Endothelial cell of umbilical vein (primary cell): ENCODE measurements at regions not wholly inside any gene's neighbourhood (a gene's known extent, or its start where the extent isn't known, plus 50 kb on each side); places are given as distances from the start of the nearest gene placed in this dataset.

ENCODE experiments used
- BruUV-seq: library from RNA; stranded (reverse); fragments of 400-500 nt; replicated peaks from 2 replicates; lab custom pipeline; 2021; lab: Mats Ljungman, UMichigan
- CTCF ChIA-PET: fragments of 300-600, 350-600 bp; sonication (Branson Sonifier 250); formaldehyde crosslinking; loops from one replicate; lab custom pipeline; 2021; ENCODE audit warnings: antibody characterized with exemption, inconsistent platforms; lab: Charles Lee
- POLR2A ChIA-PET: fragments of 300-600, 350-600 bp; sonication (Branson Sonifier 250); formaldehyde crosslinking; loops from one replicate; lab custom pipeline; 2021; ENCODE audit warnings: antibody characterized with exemption, inconsistent platforms; lab: Charles Lee
- DNase-seq: peaks from one replicate; pipeline ENCODE4 v3.0.0-alpha.2; 2011; ENCODE audit warnings: low read depth, low spot score
- FAIRE-seq: peaks from 2 replicates; lab custom pipeline; 2011; peaks lifted over from hg19 to GRCh38; lab: Jason Lieb, UNC
- H2AFZ ChIP-seq: 2 replicates; pipeline ENCODE4 v1.6.0; 2012; ENCODE audit warnings: low read depth, low read length, control low read depth, inconsistent platforms
- H3K27ac ChIP-seq: 2 replicates; pipeline ENCODE4 v1.5.1; 2011; ENCODE audit warnings: low read depth, mild to moderate bottlenecking, control low read depth, low read length, moderate library complexity; ENCODE audit not compliant: insufficient read depth
- H3K27me3 ChIP-seq, 2 experiments: 2 replicates each; pipeline versions ENCODE4 v1.6.0 to v1.6.1; 2011; ENCODE audit warnings: low read length in 2 of 2, mixed read lengths in 1 of 2; ENCODE audit not compliant: control insufficient read depth in 2 of 2, insufficient read depth in 2 of 2
- H3K36me3 ChIP-seq, 2 experiments: 2 replicates in 1 of 2; 3 replicates in 1 of 2; pipeline ENCODE4 v1.5.1; 2011; ENCODE audit warnings: low read length in 2 of 2, mild to moderate bottlenecking in 1 of 2, moderate library complexity in 1 of 2; ENCODE audit not compliant: control insufficient read depth in 2 of 2, insufficient read depth in 2 of 2; ENCODE audit errors: extremely low read depth in 1 of 2
- H3K4me1 ChIP-seq: 3 replicates; pipeline ENCODE4 v1.5.1; 2011; ENCODE audit warnings: mild to moderate bottlenecking, low read length; ENCODE audit not compliant: control insufficient read depth, insufficient read depth; ENCODE audit errors: extremely low read depth
- H3K4me2 ChIP-seq: 2 replicates; pipeline ENCODE4 v1.6.1; 2011; ENCODE audit warnings: low read length, control low read depth, mixed read lengths; ENCODE audit not compliant: insufficient read depth
- H3K4me3 ChIP-seq, 3 experiments: fragments of 200-600 bp in 1 of 3; sonication (generic), shearing (Covaris generic) in 1 of 3; replicated peaks in 1 of 3; 2 replicates each; pipeline ENCODE4 v1.5.1; 2011 to 2016; ENCODE audit warnings: control low read depth in 3 of 3, low read length in 3 of 3, mild to moderate bottlenecking in 2 of 3, inconsistent platforms in 1 of 3, low read depth in 1 of 3, moderate library complexity in 1 of 3; ENCODE audit not compliant: insufficient read depth in 1 of 3
- H3K79me2 ChIP-seq: 2 replicates; pipeline ENCODE4 v1.6.0; 2012; ENCODE audit warnings: low read length, inconsistent platforms; ENCODE audit not compliant: control insufficient read depth, insufficient read depth
- H3K9ac ChIP-seq: replicated peaks from 2 replicates; pipeline ENCODE3; 2011; ENCODE audit warnings: low read length, control low read depth; ENCODE audit not compliant: insufficient read depth; ENCODE audit errors: extremely low read depth
- H3K9me1 ChIP-seq: replicated peaks from 3 replicates; pipeline ENCODE4 v1.6.0; 2011; ENCODE audit warnings: mild to moderate bottlenecking, low read length; ENCODE audit not compliant: control insufficient read depth, insufficient read depth; ENCODE audit errors: extremely low read depth
- H3K9me3 ChIP-seq: replicated peaks from 2 replicates; pipeline ENCODE4 v1.5.1; 2012; ENCODE audit warnings: low read length, inconsistent platforms; ENCODE audit not compliant: control insufficient read depth, insufficient read depth
- H4K20me1 ChIP-seq: replicated peaks from 2 replicates; pipeline ENCODE3; 2011; ENCODE audit warnings: mild to moderate bottlenecking, low read length; ENCODE audit not compliant: control insufficient read depth, insufficient read depth; ENCODE audit errors: extremely low read depth
- EZH2 ChIP-seq: IDR thresholded peaks from 2 replicates; pipeline ENCODE4 v1.6.1; 2012; ENCODE audit warnings: borderline replicate concordance, low read depth, mild to moderate bottlenecking, moderate library complexity, low read length, inconsistent platforms; ENCODE audit not compliant: severe bottlenecking
- FOS ChIP-seq: IDR thresholded peaks from 2 replicates; pipeline ENCODE4 v1.6.1; 2011; ENCODE audit warnings: mild to moderate bottlenecking, low read length, moderate library complexity, borderline replicate concordance; ENCODE audit not compliant: insufficient read depth
- GATA2 ChIP-seq: IDR thresholded peaks from 2 replicates; pipeline ENCODE4 v1.7.0; 2011; ENCODE audit warnings: low read depth, mild to moderate bottlenecking, moderate library complexity, mixed read lengths, low read length; ENCODE audit not compliant: insufficient read length, insufficient read depth
- JUN ChIP-seq: IDR thresholded peaks from 2 replicates; pipeline ENCODE4 v1.6.1; 2011; ENCODE audit warnings: borderline replicate concordance, low read depth; ENCODE audit not compliant: insufficient read length, insufficient read depth
- MYC ChIP-seq: IDR thresholded peaks from one replicate; pipeline ENCODE4 v1.6.1; 2011; ENCODE audit warnings: mild to moderate bottlenecking, low read depth, low read length
- POLR2A ChIP-seq: IDR thresholded peaks from 2 replicates; pipeline ENCODE4 v1.6.1; 2012; ENCODE audit warnings: low read depth, mild to moderate bottlenecking, control low read depth, low read length
- POLR2AphosphoS5 ChIP-seq: IDR thresholded peaks from 2 replicates; pipeline ENCODE4 v1.6.1; 2012; ENCODE audit warnings: low read depth, mild to moderate bottlenecking, control low read depth, low read length, moderate library complexity; ENCODE audit not compliant: insufficient read depth
- dilution Hi-C: fragments of 300-500 bp; cut with MboI; formaldehyde crosslinking; loops from one replicate; pipeline ENCODE4 v1.15.0; 2019; ENCODE audit warnings: low sequenced_read_pairs; ENCODE audit not compliant: extremely low pct_ligation_motif_present
- intact Hi-C: fragments of 100-400 bp; cut with micrococcal nuclease; formaldehyde crosslinking; loops from one replicate; pipeline ENCODE4 v1.10.0; 2022
- TF ChIP-seq, protein P1 (sequence below): IDR thresholded peaks from 2 replicates; pipeline ENCODE4 v1.6.1; 2011; ENCODE audit not compliant: insufficient read depth, insufficient read length
- TF ChIP-seq, protein P2 (sequence below), 2 donors: IDR thresholded peaks; 1 replicate in 1 of 2; 2 replicates in 1 of 2; pipeline ENCODE4 v1.5.1; 2011; ENCODE audit warnings: low read length in 2 of 2, mild to moderate bottlenecking in 2 of 2, moderate library complexity in 2 of 2, control low read depth in 1 of 2, inconsistent platforms in 1 of 2, low read depth in 1 of 2; ENCODE audit not compliant: insufficient read depth in 1 of 2; ENCODE audit errors: extremely low read depth in 1 of 2

DNA sequence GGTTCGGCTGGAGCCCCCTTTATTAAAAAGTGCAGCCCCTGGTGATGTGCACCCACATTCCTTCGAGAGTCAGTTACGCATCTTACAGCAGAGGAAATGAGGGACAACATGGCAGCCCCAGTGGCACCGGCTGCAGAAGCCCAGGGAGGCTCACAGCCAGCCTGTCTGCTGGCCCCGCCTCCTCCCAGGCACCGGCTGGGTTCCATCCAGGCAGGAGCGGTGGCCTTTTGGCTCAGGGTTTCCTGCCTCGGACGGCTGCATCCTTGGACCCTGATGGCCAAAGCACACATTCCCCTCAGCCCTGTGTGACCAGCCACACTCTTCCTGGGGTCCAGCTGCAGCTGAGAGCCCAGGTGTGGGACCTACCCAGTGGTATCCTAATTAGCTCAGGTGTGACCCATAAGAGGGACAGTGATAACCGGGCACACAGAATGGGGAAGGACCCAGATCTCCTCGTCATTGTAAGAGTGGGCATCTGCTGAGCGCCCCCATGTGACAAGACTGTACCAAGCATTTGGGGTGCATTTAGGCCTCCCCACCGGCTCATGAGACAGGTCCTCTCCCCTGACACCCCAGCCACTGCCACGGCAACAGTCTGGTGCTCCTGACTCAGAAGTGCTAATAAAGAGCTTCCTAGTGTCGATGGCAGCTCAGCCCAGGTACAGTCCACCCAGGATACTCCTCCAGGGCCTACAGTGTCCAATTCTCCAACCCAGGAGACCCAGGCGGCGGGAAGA is 63.3 kb upstream of the CHST15 start:
- Histone ChIP-seq H3K9me1 (no peaks in the 10 kb centered on the region), H4K20me1 (no peaks in the 10 kb centered on the region), H3K9me3 (no peaks in the 10 kb centered on the region), H3K4me1 (peaks cover 27% of the 10 kb centered on the region), H3K79me2 (no peaks in the 10 kb centered on the region), H2AFZ (no peak overlapping the region), H3K27ac (no peak overlapping the region), H3K27me3 (peaks cover 0 to 7% of the 10 kb centered on the region in 2 experiments), H3K9ac (no peak overlapping the region), H3K4me2 (no peak overlapping the region), H3K4me3 (no peak overlapping the region), H3K36me3 (no peaks in the 10 kb centered on the region)
- dilution Hi-C loops (no loop called here), intact Hi-C loops (no loop called here)
- POLR2A ChIA-PET, result no interaction called here
- DNase-seq (peak; percentile 44), FAIRE-seq (no peak)
- TF ChIP-seq JUN (no peak), MYC (no peak), FOS (no peak), GATA2 (no peak), EZH2 (no peak), POLR2A (no peak), POLR2AphosphoS5 (no peak)
- TF ChIP-seq, protein P1, sequence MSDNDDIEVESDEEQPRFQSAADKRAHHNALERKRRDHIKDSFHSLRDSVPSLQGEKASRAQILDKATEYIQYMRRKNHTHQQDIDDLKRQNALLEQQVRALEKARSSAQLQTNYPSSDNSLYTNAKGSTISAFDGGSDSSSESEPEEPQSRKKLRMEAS, result no peak
- TF ChIP-seq, protein P2, sequence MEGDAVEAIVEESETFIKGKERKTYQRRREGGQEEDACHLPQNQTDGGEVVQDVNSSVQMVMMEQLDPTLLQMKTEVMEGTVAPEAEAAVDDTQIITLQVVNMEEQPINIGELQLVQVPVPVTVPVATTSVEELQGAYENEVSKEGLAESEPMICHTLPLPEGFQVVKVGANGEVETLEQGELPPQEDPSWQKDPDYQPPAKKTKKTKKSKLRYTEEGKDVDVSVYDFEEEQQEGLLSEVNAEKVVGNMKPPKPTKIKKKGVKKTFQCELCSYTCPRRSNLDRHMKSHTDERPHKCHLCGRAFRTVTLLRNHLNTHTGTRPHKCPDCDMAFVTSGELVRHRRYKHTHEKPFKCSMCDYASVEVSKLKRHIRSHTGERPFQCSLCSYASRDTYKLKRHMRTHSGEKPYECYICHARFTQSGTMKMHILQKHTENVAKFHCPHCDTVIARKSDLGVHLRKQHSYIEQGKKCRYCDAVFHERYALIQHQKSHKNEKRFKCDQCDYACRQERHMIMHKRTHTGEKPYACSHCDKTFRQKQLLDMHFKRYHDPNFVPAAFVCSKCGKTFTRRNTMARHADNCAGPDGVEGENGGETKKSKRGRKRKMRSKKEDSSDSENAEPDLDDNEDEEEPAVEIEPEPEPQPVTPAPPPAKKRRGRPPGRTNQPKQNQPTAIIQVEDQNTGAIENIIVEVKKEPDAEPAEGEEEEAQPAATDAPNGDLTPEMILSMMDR (IDR thresholded peaks at IDR 0.05; ENCODE audit: extremely low read depth in 1 of 2, insufficient read depth in 1 of 2, low read depth in 1 of 2, low read length in 2 of 2), result no peak
- no TSS peak for BruUV-seq
- CTCF ChIA-PET, result interaction anchor here (0.7 to 1.6 kb wide), 5 partner anchors 9 to 232 kb away, joined by 3 read pairs; no protein-coding TSS in a partner anchor
